SK-N-SH (cell line): ENCODE measurements at regions not wholly inside any gene's neighbourhood (a gene's known extent, or its start where the extent isn't known, plus 50 kb on each side); places are given as distances from the start of the nearest gene placed in this dataset.

ENCODE experiments used
- CTCF ChIA-PET: fragments of 300-600, 350-600 bp; formaldehyde crosslinking; extraction: SDS; loops from one replicate; lab custom pipeline; 2021; lab: Yijun Ruan, JAX
- POLR2A ChIA-PET: fragments of 350-600 bp; sonication (Branson Sonifier 250); formaldehyde crosslinking; extraction: SDS; loops from one replicate; lab custom pipeline; 2020; ENCODE audit warnings: antibody characterized with exemption, inconsistent platforms; lab: Yijun Ruan, JAX
- DNase-seq: peaks from one replicate; pipeline ENCODE4 v3.0.0; 2012
- H2AFZ ChIP-seq: fragments of 200-600 bp; sonication (generic); 2 replicates; pipeline ENCODE4 v1.8.1; 2016; ENCODE audit warnings: antibody characterized with exemption, mild to moderate bottlenecking, low read depth
- H3F3A ChIP-seq: fragments of 200-600 bp; sonication (generic); replicated peaks from 2 replicates; pipeline ENCODE3; 2016; ENCODE audit warnings: antibody characterized with exemption, mild to moderate bottlenecking; ENCODE audit not compliant: insufficient read depth
- H3K27ac ChIP-seq, 2 experiments: fragments of 200-500 bp in 1 of 2; fragments of 200-600 bp in 1 of 2; sonication (Bioruptor generic) in 1 of 2; sonication (generic), shearing (Covaris generic) in 1 of 2; 2 replicates each; pipeline versions ENCODE4 v1.5.1 to v1.6.1; 2014 to 2016; ENCODE audit warnings: low read depth in 2 of 2, inconsistent platforms in 1 of 2, low read length in 1 of 2, mild to moderate bottlenecking in 1 of 2, mixed read lengths in 1 of 2
- H3K27me3 ChIP-seq: fragments of 200-600 bp; sonication (generic), shearing (Covaris generic); 2 replicates; pipeline ENCODE4 v1.6.1; 2016; ENCODE audit warnings: mixed run types; ENCODE audit not compliant: insufficient read depth
- H3K36me3 ChIP-seq, 2 experiments: fragments of 200-500 bp in 1 of 2; fragments of 200-600 bp in 1 of 2; sonication (Bioruptor generic) in 1 of 2; sonication (generic) in 1 of 2; replicated peaks in 1 of 2; 2 replicates each; pipeline versions ENCODE3 to v1.5.1; 2014 to 2016; ENCODE audit warnings: low read length in 1 of 2, mild to moderate bottlenecking in 1 of 2; ENCODE audit not compliant: insufficient read depth in 2 of 2, control insufficient read depth in 1 of 2
- H3K4me1 ChIP-seq, 2 experiments: fragments of 200-500 bp in 1 of 2; fragments of 200-600 bp in 1 of 2; sonication (Bioruptor generic) in 1 of 2; sonication (generic), shearing (Covaris generic) in 1 of 2; 2 replicates each; pipeline versions ENCODE4 v1.5.1 to v1.6.1; 2014 to 2016; ENCODE audit warnings: low read depth in 1 of 2, low read length in 1 of 2, mixed run types in 1 of 2; ENCODE audit not compliant: insufficient read depth in 2 of 2, control insufficient read depth in 1 of 2
- H3K4me2 ChIP-seq: fragments of 200-600 bp; sonication (generic), shearing (Covaris generic); 2 replicates; pipeline ENCODE4 v1.6.1; 2017; ENCODE audit warnings: mixed run types
- H3K4me3 ChIP-seq, 2 experiments: fragments of 200-500 bp in 1 of 2; fragments of 200-600 bp in 1 of 2; sonication (Bioruptor generic) in 1 of 2; sonication (generic), shearing (Covaris generic) in 1 of 2; 2 replicates each; pipeline versions ENCODE4 v1.5.1 to v1.8.1; 2014 to 2016; ENCODE audit warnings: low read depth in 2 of 2, inconsistent platforms in 1 of 2, low read length in 1 of 2, mild to moderate bottlenecking in 1 of 2, mixed read lengths in 1 of 2, moderate library complexity in 1 of 2
- H3K79me2 ChIP-seq: fragments of 200-600 bp; sonication (generic); 2 replicates; pipeline ENCODE4 v1.8.1; 2017; ENCODE audit warnings: mild to moderate bottlenecking; ENCODE audit not compliant: insufficient read depth
- H3K9ac ChIP-seq: fragments of 200-600 bp; sonication (generic); 2 replicates; pipeline ENCODE4 v1.6.1; 2017; ENCODE audit warnings: mixed run types
- H3K9me2 ChIP-seq: fragments of 200-600 bp; sonication (generic); 2 replicates; pipeline ENCODE4 v1.6.1; 2017; ENCODE audit warnings: mixed run types
- H3K9me3 ChIP-seq: fragments of 200-600 bp; sonication (generic); 2 replicates; pipeline ENCODE4 v1.6.1; 2017; ENCODE audit warnings: mixed run types, mild to moderate bottlenecking, moderate library complexity
- H4K20me1 ChIP-seq: fragments of 200-600 bp; sonication (generic); 2 replicates; pipeline ENCODE4 v1.6.1; 2017; ENCODE audit warnings: mild to moderate bottlenecking, mixed run types; ENCODE audit not compliant: insufficient read depth
- CHD2 ChIP-seq: fragments of 150-350 bp; IDR thresholded peaks from 2 replicates; pipeline ENCODE4 v1.6.1; 2018; ENCODE audit warnings: low read length; ENCODE audit not compliant: partially characterized antibody
- EP300 ChIP-seq, 2 experiments: IDR thresholded peaks; 2 replicates each; pipeline versions ENCODE4 v1.4.0 to v1.6.1; 2012; ENCODE audit warnings: borderline replicate concordance in 1 of 2, low read depth in 1 of 2, low read length in 1 of 2
- EZH2phosphoT487 ChIP-seq: fragments of 200-600 bp; sonication (generic); IDR thresholded peaks from 2 replicates; pipeline ENCODE4 v1.6.1; 2017; ENCODE audit warnings: low read depth, mixed run types, mild to moderate bottlenecking, antibody characterized with exemption, moderate library complexity, borderline replicate concordance
- FOXJ3 ChIP-seq: sonication (generic); formaldehyde crosslinking; IDR thresholded peaks from 2 replicates; pipeline ENCODE4 v1.5.1; 2020; ENCODE audit warnings: mild to moderate bottlenecking, missing genetic modification reagents
- GATA2 ChIP-seq: sonication (generic); formaldehyde crosslinking; IDR thresholded peaks from 2 replicates; pipeline ENCODE4 v1.5.0; 2020; ENCODE audit warnings: mild to moderate bottlenecking, missing genetic modification reagents
- JUND ChIP-seq: IDR thresholded peaks from 2 replicates; pipeline ENCODE4 v1.4.0; 2012
- MXI1 ChIP-seq: IDR thresholded peaks from 2 replicates; pipeline ENCODE4 v1.6.1; 2012; ENCODE audit warnings: mild to moderate bottlenecking, low read depth, low read length, improper control_type of control experiment
- NRF1 ChIP-seq: IDR thresholded peaks from 2 replicates; pipeline ENCODE4 v1.6.1; 2012; ENCODE audit warnings: low read depth, mild to moderate bottlenecking, low read length
- RAD21 ChIP-seq: IDR thresholded peaks from 2 replicates; pipeline ENCODE4 v1.6.1; 2012; ENCODE audit warnings: mild to moderate bottlenecking, low read length
- REST ChIP-seq: IDR thresholded peaks from 2 replicates; pipeline ENCODE4 v1.6.1; 2012; ENCODE audit warnings: mild to moderate bottlenecking, low read depth, low read length, moderate library complexity
- RFX5 ChIP-seq: IDR thresholded peaks from 2 replicates; pipeline ENCODE4 v1.6.1; 2012; ENCODE audit warnings: mild to moderate bottlenecking, improper control_type of control experiment, low read length
- SMC3 ChIP-seq: IDR thresholded peaks from 2 replicates; pipeline ENCODE4 v1.6.1; 2012; ENCODE audit warnings: low read depth, low read length, improper control_type of control experiment
- TEAD4 ChIP-seq: IDR thresholded peaks from 2 replicates; pipeline ENCODE4 v1.4.0; 2012; ENCODE audit warnings: mild to moderate bottlenecking, borderline replicate concordance; ENCODE audit not compliant: insufficient read depth
- YY1 ChIP-seq: IDR thresholded peaks from 2 replicates; pipeline ENCODE4 v1.4.0; 2012; ENCODE audit warnings: low read depth, mild to moderate bottlenecking
- WGBS: methylation state at CpG from one replicate; pipeline ENCODE4 v1.1.6; 2017; ENCODE audit warnings: low lambda C conversion rate; 5-methylcytosine and 5-hydroxymethylcytosine counted together
- TF ChIP-seq, protein P1 (sequence below): fragments of 200-600 bp; sonication (generic); IDR thresholded peaks from 2 replicates; pipeline ENCODE4 v1.6.1; 2017; ENCODE audit warnings: antibody characterized with exemption, mild to moderate bottlenecking, moderate library complexity
- TF ChIP-seq, protein P2 (sequence below): fragments of 150-350 bp; IDR thresholded peaks from 2 replicates; pipeline ENCODE4 v1.6.1; 2017; ENCODE audit warnings: antibody characterized with exemption, low read length, low read depth, borderline replicate concordance
- TF ChIP-seq, protein P3 (sequence below): IDR thresholded peaks from 2 replicates; pipeline ENCODE4 v1.4.0; 2012; ENCODE audit warnings: low read depth, borderline replicate concordance

- TF ChIP-seq, protein P1, sequence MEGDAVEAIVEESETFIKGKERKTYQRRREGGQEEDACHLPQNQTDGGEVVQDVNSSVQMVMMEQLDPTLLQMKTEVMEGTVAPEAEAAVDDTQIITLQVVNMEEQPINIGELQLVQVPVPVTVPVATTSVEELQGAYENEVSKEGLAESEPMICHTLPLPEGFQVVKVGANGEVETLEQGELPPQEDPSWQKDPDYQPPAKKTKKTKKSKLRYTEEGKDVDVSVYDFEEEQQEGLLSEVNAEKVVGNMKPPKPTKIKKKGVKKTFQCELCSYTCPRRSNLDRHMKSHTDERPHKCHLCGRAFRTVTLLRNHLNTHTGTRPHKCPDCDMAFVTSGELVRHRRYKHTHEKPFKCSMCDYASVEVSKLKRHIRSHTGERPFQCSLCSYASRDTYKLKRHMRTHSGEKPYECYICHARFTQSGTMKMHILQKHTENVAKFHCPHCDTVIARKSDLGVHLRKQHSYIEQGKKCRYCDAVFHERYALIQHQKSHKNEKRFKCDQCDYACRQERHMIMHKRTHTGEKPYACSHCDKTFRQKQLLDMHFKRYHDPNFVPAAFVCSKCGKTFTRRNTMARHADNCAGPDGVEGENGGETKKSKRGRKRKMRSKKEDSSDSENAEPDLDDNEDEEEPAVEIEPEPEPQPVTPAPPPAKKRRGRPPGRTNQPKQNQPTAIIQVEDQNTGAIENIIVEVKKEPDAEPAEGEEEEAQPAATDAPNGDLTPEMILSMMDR, result peak; percentile 79
- TF ChIP-seq EP300 (IDR thresholded peaks at IDR 0.05; ENCODE audit: borderline replicate concordance in 1 of 2, low read depth in 1 of 2, low read length in 1 of 2), result no peak
- 0 out of 2 replicates have a peak, but pooled peaks have one; percentile 9 for TF ChIP-seq SMC3
- peak; percentile 73 for TF ChIP-seq RAD21
- CTCF ChIA-PET, result interaction anchor here (0.7 to 6.1 kb wide), 19 partner anchors 11 to 1736 kb away, joined by 3 to 165 read pairs (median 4); partner anchors contain the start of gene ARL4A
- H3K4me1 ChIP-seq, result no peaks in the 10 kb centered on the region
These were observed 592.5 kb downstream of the ARL4A start for GRCh38 chr7:13279854-13280435.

DNA sequence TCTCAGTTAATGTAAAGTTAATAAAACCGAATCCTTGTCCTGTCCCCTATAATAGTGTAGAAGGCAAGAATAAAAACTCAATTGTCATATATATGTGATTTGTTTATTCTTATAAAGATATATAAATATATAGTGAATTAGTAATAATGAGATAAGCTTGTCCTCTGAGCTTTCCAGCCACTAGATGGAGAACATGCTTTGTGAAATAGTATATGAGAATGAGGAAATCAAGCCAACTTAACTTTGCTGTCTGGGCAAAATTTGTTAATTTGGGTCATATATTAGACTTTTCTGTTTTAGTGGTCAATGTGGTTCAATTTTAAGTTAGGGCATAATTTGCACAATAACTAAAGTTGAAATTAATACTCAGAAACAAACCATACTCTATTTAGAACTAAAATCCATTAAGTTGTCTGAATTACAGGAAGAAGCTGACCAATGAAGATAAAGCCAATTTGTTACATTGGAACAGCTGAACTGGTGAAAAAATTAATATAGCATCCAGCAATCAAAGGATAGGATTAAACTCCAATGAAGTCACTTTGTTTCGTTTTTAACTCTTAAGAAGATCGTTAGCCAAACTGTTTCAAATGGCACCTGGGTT lies 595.0 kb downstream of the ARL4A start:
- Histone ChIP-seq H3K9me3 (no peaks in the 10 kb centered on the region), H3F3A (no peaks in the 10 kb centered on the region), H3K4me3 (no peak overlapping the region), H3K4me1 (no peaks in the 10 kb centered on the region), H3K36me3 (no peaks in the 10 kb centered on the region), H3K4me2 (no peak overlapping the region), H3K9me2 (no peaks in the 10 kb centered on the region), H3K27ac (no peak overlapping the region), H3K27me3 (no peaks in the 10 kb centered on the region), H2AFZ (no peak overlapping the region), H3K79me2 (no peaks in the 10 kb centered on the region), H3K9ac (no peak overlapping the region), H4K20me1 (no peaks in the 10 kb centered on the region)
- DNase-seq, result peak; percentile 6
- ChIA-PET CTCF (interaction anchor here (0.6 to 6.1 kb wide), 23 partner anchors 11 to 1740 kb away, joined by 3 to 165 read pairs (median 5); partner anchors contain the start of gene ARL4A), POLR2A (interaction anchor here (1.3 kb wide), 1 partner anchor 1409 kb away, joined by 3 read pairs; no protein-coding TSS in a partner anchor)
- 51% methylated on average over 3 of the region's 3 CpGs for WGBS
- TF ChIP-seq YY1 (no peak), CHD2 (no peak), NRF1 (no peak), TEAD4 (no peak), RFX5 (no peak), MXI1 (no peak), EZH2phosphoT487 (no peak), EP300 (IDR thresholded peaks at IDR 0.05; ENCODE audit: borderline replicate concordance in 1 of 2, low read depth in 1 of 2, low read length in 1 of 2) (no peak), RAD21 (peak; percentile 78), GATA2 (CRISPR knock-in tag) (no peak), FOXJ3 (no peak), JUND (no peak), REST (no peak)
- TF ChIP-seq, protein P2, sequence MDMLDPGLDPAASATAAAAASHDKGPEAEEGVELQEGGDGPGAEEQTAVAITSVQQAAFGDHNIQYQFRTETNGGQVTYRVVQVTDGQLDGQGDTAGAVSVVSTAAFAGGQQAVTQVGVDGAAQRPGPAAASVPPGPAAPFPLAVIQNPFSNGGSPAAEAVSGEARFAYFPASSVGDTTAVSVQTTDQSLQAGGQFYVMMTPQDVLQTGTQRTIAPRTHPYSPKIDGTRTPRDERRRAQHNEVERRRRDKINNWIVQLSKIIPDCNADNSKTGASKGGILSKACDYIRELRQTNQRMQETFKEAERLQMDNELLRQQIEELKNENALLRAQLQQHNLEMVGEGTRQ, result no peak
- TF ChIP-seq, protein P3, sequence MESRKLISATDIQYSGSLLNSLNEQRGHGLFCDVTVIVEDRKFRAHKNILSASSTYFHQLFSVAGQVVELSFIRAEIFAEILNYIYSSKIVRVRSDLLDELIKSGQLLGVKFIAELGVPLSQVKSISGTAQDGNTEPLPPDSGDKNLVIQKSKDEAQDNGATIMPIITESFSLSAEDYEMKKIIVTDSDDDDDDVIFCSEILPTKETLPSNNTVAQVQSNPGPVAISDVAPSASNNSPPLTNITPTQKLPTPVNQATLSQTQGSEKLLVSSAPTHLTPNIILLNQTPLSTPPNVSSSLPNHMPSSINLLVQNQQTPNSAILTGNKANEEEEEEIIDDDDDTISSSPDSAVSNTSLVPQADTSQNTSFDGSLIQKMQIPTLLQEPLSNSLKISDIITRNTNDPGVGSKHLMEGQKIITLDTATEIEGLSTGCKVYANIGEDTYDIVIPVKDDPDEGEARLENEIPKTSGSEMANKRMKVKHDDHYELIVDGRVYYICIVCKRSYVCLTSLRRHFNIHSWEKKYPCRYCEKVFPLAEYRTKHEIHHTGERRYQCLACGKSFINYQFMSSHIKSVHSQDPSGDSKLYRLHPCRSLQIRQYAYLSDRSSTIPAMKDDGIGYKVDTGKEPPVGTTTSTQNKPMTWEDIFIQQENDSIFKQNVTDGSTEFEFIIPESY, result no peak

More at GRCh38 chr7:13279854-13280435, 592.5 kb downstream of the ARL4A start:
- Histone ChIP-seq H3F3A (no peaks in the 10 kb centered on the region), H4K20me1 (no peaks in the 10 kb centered on the region), H3K27ac (no peak overlapping the region), H3K9me3 (no peaks in the 10 kb centered on the region), H2AFZ (peak overlapping the region; percentile 33), H3K9ac (no peak overlapping the region), H3K79me2 (no peaks in the 10 kb centered on the region), H3K36me3 (no peaks in the 10 kb centered on the region), H3K4me3 (no peak overlapping the region), H3K27me3 (no peaks in the 10 kb centered on the region; the same call in 1 of the 2 replicates), H3K4me2 (no peak overlapping the region), H3K9me2 (no peaks in the 10 kb centered on the region)
- DNase-seq, result peak; percentile 23
- WGBS, result 28% methylated on average over 3 of the region's 3 CpGs
- POLR2A ChIA-PET, result no interaction called here
